Activated naive CD8-positive, alpha-beta T cell treated with anti-CD3 and anti-CD28 coated beads, Interleukin-2, amount 50 U/mL, for 24 hours (primary cell): ENCODE measurements at regions not wholly inside any gene's neighbourhood (a gene's known extent, or its start where the extent isn't known, plus 50 kb on each side); places are given as distances from the start of the nearest gene placed in this dataset.

Experiments used
- ATAC-seq: fragments of 150-1000 bp; cut with Tn5 transposase; one replicate; pipeline ENCODE4 v1.10.0; 2021
- DNase-seq: peaks from one replicate; pipeline ENCODE4 v3.0.0; 2021
- H3K27ac Mint-ChIP-seq: one replicate; pipeline ENCODE4 v1.8.0; 2021; ENCODE audit warnings: mild to moderate bottlenecking, mixed read lengths
- H3K27me3 Mint-ChIP-seq: one replicate; pipeline ENCODE4 v1.8.0; 2021; ENCODE audit warnings: mixed read lengths
- H3K36me3 Mint-ChIP-seq: one replicate; pipeline ENCODE4 v1.8.0; 2021; ENCODE audit warnings: low read depth, mixed read lengths
- H3K4me1 Mint-ChIP-seq: one replicate; pipeline ENCODE4 v1.8.0; 2021; ENCODE audit warnings: mixed read lengths
- H3K4me3 Mint-ChIP-seq: one replicate; pipeline ENCODE4 v1.8.0; 2021; ENCODE audit warnings: mild to moderate bottlenecking, moderate library complexity, mixed read lengths
- H3K9me3 Mint-ChIP-seq: one replicate; pipeline ENCODE4 v1.8.0; 2021; ENCODE audit warnings: mixed read lengths

DNA sequence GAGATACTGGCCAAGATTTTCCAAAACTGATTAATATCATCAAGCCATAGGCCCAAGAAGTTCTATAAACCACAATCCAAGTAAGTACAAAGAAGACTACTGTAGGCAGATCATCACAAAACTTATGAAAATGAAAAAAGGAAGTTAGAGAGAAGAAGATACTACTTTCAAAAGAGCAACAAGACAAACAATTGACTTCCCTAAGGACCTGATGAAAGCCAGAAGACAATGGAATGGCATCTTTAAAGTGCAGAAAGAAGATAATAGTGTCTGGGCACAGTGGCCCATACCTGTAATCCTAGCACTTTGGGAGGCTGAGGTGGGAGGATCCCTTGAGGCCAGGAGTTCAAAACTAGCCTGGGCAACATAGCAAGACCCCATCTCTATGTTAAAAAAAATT lies 243.1 kb downstream of the PRDM2 start:
- no peak overlapping the region for H3K4me3 Mint-ChIP-seq
- no peaks in the 10 kb centered on the region for H3K4me1 Mint-ChIP-seq
- peaks cover 14% of the 10 kb centered on the region for H3K27me3 Mint-ChIP-seq
- DNase-seq (no peak), ATAC-seq (no peak)
- no peaks in the 10 kb centered on the region for H3K36me3 Mint-ChIP-seq
- H3K9me3 Mint-ChIP-seq, result peaks cover 14% of the 10 kb centered on the region
- no peak overlapping the region for H3K27ac Mint-ChIP-seq

DNA sequence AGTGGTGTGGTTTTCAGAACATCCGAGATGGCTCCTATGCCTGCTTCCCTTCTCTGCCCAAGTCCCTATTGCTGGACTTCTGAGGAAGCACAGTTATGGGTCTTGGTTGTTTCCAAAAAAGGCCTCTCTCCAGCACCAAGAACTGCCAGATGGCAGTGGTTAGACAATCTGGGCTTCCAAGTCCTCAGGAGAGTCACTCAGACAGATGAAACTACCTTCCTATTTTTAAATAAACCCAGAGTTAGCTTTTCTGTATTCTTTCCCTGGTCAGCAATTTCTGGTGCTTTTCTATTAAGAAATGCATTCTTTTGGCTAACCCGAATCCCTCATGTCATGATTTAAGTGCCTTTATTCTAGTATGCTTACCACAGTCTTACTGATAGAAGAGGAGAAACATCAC lies 245.9 kb downstream of the PRDM2 start:
- Mint-ChIP-seq H3K27me3 (peaks cover 13% of the 10 kb centered on the region), H3K4me3 (no peak overlapping the region), H3K4me1 (no peaks in the 10 kb centered on the region), H3K36me3 (no peaks in the 10 kb centered on the region), H3K27ac (no peak overlapping the region), H3K9me3 (peaks cover 14% of the 10 kb centered on the region)
- DNase-seq (no peak), ATAC-seq (no peak)

DNA sequence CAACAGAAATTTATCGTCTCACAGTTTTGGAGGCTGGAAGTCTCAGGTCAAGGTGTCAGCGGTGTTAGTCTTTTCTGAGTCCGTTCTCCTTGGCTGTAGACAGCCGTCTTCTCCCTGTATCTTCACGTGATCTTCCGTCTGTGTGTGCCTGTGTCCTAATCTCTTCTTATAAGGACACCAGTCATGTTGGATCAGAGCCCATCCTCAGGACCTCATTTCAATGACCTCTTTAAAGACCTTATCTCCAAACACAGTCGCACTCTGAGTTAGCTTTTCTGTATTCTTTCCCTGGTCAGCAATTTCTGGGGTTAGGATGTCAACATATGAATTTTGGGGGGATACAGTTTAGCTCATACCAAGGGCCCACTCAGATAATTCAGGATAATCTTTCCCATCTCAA lies 247.7 kb downstream of the PRDM2 start:
- H3K27me3 Mint-ChIP-seq, result peaks cover 13% of the 10 kb centered on the region
- no peak overlapping the region for H3K27ac Mint-ChIP-seq
- DNase-seq (no peak), ATAC-seq (no peak)
- H3K4me3 Mint-ChIP-seq, result no peak overlapping the region
- peaks cover 5% of the 10 kb centered on the region for H3K9me3 Mint-ChIP-seq
- no peaks in the 10 kb centered on the region for H3K4me1 Mint-ChIP-seq
- H3K36me3 Mint-ChIP-seq, result no peaks in the 10 kb centered on the region

DNA sequence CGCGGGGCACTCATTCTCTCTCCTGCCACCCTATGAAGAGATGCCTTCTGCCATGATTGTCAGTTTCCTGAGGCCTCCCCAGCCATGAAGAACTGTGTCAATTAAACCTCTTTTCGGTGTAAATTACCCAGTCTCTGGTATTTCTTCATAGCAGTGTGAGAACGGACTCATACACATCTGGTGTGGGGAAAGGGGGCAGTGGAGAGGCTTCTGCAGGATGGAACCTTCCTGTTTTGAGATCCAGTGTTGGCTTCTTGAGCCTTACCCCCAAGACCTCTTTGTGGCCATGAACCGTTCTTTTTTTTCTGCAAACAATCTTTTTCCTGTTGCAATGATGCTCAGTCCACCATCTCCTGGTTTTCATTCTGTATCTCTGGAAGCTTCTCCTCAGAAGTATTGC lies 248.4 kb downstream of the PRDM2 start:
- H3K4me1 Mint-ChIP-seq, result no peaks in the 10 kb centered on the region
- peaks cover 10% of the 10 kb centered on the region for H3K27me3 Mint-ChIP-seq
- no peak overlapping the region for H3K27ac Mint-ChIP-seq
- DNase-seq (no peak), ATAC-seq (no peak)
- no peaks in the 10 kb centered on the region for H3K9me3 Mint-ChIP-seq
- no peak overlapping the region for H3K4me3 Mint-ChIP-seq
- H3K36me3 Mint-ChIP-seq, result no peaks in the 10 kb centered on the region

DNA sequence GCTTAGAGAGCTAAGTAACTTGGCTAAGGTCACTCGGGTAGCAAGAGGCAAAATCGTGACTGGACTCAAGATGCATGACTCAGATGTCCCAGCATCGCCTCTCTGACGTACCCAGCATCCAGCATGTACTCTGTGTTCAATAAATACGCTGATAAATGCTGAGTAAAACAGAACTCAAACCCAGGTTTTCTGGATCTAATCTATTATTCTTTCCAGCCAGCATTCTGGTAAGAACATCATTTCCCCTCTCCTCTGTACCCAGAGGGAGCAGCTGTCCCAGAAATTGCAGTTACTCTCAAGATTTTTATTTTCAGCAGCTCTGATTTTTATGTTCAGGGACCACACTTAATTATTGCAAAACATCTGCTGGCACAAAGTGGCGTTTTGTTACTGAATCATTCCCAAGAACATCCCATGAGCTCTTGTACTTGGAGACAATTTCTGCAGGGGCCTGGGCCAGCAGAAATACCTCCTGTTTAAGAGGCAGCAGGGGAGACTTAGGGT lies 249.0 kb downstream of the PRDM2 start:
- Mint-ChIP-seq H3K4me3 (no peak overlapping the region), H3K36me3 (no peaks in the 10 kb centered on the region), H3K4me1 (no peaks in the 10 kb centered on the region), H3K9me3 (no peaks in the 10 kb centered on the region), H3K27ac (no peak overlapping the region), H3K27me3 (peaks cover 10% of the 10 kb centered on the region)
- no peak for DNase-seq
- ATAC-seq, result no peak

DNA sequence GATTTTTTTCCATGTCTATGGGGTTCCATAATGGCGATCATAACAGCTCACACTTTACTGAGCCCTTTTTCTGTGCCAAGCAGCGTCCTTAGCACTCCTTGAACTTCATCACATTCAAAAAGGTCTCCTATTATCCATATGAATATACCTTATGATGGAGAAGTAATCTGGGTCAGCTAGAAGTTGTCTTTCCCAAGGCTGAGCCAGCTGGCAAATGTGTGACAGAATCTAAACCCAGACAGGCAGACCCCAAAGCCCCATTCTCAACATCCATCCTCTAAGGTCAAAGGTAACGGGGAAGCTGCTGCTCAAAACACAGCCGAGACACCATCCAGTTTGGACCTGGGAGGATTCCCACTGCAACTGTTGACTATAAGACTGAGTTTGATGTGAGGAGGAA lies 249.6 kb downstream of the PRDM2 start:
- Mint-ChIP-seq H3K27ac (no peak overlapping the region), H3K4me3 (no peak overlapping the region), H3K36me3 (no peaks in the 10 kb centered on the region), H3K9me3 (no peaks in the 10 kb centered on the region), H3K4me1 (no peaks in the 10 kb centered on the region), H3K27me3 (peaks cover 10% of the 10 kb centered on the region)
- ATAC-seq (no peak), DNase-seq (no peak)

DNA sequence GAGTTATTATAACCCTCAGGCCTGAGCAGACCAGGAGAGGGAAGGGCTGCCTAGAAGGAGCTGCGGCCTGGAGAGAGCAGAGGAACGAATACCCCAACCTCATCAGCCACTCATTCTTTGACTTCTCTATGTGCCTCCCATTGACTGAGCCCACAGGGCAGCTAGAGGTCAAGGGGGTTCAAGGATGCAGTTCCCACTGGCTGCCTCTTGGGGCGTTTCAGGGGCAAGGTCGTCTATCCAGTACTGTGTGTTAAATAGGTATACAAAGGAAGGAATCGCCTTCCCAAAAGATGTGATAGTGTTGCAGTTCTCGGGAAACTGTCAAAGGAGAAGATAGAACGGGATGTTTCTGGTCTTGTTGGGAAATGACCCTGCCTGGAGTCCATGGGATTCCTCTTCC lies 250.6 kb downstream of the PRDM2 start:
- DNase-seq (no peak), ATAC-seq (no peak)
- no peaks in the 10 kb centered on the region for H3K9me3 Mint-ChIP-seq
- peaks cover 10% of the 10 kb centered on the region for H3K27me3 Mint-ChIP-seq
- H3K27ac Mint-ChIP-seq, result no peak overlapping the region
- no peak overlapping the region for H3K4me3 Mint-ChIP-seq
- H3K36me3 Mint-ChIP-seq, result no peaks in the 10 kb centered on the region
- H3K4me1 Mint-ChIP-seq, result no peaks in the 10 kb centered on the region

DNA sequence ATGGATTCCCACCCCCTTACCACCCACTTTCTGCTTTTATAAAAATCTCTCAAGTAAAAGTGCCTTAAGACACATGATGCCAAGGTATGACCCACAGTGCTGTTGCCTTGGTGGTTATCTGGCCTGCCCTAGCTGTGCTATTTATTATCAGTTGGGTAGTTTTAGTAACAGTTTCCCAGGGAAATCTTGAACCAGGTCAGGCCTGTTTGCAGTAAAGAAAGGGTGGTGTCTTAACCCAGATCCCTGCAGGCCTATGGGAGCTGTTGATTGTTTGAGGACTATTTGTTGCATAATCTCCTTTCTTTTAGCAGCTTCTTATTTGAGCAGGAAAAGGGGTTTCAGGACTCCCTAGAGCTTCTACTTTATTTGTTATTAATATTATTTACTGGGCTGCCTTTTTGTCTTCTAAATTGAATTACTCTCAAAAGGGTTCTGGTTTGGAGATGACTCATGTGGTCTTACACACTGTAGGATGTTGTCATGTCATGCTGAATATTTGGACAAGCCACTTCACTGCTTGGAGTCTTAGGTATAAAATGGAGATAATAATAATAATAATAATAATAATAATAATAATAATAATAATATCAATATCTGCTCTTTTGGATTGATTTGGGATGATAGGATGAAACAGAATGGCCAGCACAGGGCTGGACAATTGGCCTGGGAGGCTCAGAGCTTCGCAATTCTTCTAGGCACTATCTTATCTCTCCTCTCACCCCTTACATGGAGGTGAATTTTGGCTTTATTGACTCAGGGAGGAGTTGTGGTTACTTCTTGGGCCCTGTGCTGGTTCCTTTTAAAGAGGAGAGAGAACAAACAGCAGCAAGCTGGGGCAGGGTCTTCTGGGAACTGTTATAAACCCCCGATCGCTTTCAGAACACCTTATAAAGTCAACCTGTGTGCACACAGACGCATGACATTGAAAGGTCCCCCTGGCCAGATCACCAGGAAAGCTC lies 252.1 kb downstream of the PRDM2 start:
- Mint-ChIP-seq H3K36me3 (no peaks in the 10 kb centered on the region), H3K4me1 (no peaks in the 10 kb centered on the region), H3K9me3 (no peaks in the 10 kb centered on the region), H3K27ac (no peak overlapping the region), H3K4me3 (no peak overlapping the region), H3K27me3 (peaks cover 12% of the 10 kb centered on the region)
- DNase-seq (no peak), ATAC-seq (no peak)

DNA sequence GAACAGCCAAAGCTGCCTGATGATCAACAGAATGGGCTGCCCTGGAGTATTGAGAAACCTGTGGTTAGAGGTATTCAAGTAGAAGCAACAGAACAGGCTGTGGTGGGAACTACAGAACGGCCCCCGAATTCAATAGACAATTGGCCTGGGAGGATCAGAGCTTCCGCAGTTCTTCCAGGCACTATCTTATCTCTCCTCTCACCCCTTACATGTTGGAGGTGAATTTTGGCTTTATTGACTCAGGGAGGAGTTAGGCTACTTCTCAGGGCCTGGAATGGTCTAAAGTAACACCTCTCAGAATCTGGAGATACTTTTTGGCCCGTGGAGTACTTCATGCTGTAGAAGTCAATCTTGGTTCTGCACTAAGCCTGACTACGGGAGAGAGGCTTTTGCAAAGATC lies 253.0 kb downstream of the PRDM2 start:
- H3K27me3 Mint-ChIP-seq, result peaks cover 18% of the 10 kb centered on the region
- DNase-seq (no peak), ATAC-seq (no peak)
- H3K27ac Mint-ChIP-seq, result no peak overlapping the region
- no peaks in the 10 kb centered on the region for H3K4me1 Mint-ChIP-seq
- no peaks in the 10 kb centered on the region for H3K9me3 Mint-ChIP-seq
- H3K4me3 Mint-ChIP-seq, result no peak overlapping the region
- no peaks in the 10 kb centered on the region for H3K36me3 Mint-ChIP-seq

DNA sequence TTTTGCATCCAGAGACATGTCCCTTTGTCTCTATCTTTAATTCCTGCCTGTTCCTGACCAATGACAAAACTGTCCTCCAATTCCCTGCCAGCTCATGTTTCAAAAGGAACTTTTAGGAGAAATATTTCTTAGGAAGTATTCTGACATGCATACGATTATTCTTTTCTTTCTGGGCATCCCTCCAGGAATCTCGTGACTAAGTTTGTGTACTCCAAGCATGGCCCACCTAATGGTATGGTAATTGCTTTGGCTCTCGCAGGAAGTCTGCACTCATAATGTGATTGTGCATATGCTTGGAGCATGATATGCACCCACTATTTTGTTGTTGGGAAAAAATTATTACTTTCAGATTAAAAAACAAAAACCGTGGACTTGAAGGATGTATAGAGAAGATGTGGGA lies 256.4 kb downstream of the PRDM2 start:
- DNase-seq (no peak), ATAC-seq (no peak)
- H3K27ac Mint-ChIP-seq, result no peak overlapping the region
- no peaks in the 10 kb centered on the region for H3K36me3 Mint-ChIP-seq
- H3K4me3 Mint-ChIP-seq, result no peak overlapping the region
- no peaks in the 10 kb centered on the region for H3K4me1 Mint-ChIP-seq
- no peaks in the 10 kb centered on the region for H3K9me3 Mint-ChIP-seq
- peaks cover 23% of the 10 kb centered on the region for H3K27me3 Mint-ChIP-seq

DNA sequence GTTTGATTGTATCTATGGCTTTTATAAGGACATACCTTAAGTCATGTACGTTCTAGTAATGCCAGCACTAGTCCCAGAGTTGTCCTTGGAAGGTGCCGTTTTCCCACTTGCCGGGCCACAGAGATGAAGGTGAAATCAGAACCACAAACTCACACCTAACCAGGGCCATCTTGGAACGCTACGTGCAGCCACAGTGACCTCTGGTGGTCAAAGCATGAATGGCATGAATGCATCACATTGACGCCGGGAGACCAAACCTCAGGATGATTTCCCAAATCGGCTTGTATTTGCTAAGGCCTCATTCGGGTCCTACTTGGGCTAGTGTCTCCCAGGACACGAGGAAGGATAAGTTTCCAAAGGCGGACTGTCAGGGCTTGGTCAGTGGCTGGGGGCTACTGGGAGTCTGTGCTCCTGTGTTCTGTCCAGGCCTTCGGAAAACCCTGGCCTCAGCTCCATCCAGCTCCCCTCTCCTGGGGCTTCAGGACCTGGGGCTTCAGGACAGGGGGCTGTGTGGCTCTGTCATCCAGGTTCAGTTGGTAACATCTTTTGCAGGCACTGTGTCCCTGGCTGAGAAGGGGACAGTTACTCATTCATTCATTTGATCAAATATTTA lies 260.5 kb downstream of the PRDM2 start:
- ATAC-seq, result peak; percentile 28
- Mint-ChIP-seq H3K27me3 (peaks cover 42% of the 10 kb centered on the region), H3K9me3 (no peaks in the 10 kb centered on the region)

DNA sequence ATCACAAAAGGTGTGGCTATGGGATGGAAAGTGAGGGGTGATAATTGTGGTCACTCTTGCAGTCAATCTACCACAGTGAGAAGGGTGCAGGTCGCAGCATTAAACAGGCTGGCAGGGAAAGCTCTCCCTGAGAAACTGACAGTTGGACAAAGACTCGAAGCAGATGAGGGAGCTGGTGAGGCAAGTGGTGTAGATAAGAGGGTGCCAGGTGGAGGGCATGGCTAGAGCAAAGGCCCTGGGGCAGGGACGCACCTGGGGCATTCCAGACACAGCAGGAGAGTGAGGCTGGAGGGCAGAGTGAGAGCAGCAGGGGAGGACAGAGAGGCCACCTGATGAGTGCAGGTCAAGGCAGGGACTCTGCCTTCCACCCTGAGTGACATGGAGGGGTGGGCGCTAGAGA lies 264.8 kb downstream of the PRDM2 start:
- no peak for ATAC-seq
- DNase-seq, result no peak
- Mint-ChIP-seq H3K36me3 (no peaks in the 10 kb centered on the region), H3K27ac (no peak overlapping the region), H3K27me3 (peaks cover 36% of the 10 kb centered on the region), H3K4me3 (no peak overlapping the region), H3K4me1 (no peaks in the 10 kb centered on the region), H3K9me3 (no peaks in the 10 kb centered on the region)

More for the DNA sequence above, 260.5 kb downstream of the PRDM2 start:
- Mint-ChIP-seq H3K4me1 (no peaks in the 10 kb centered on the region), H3K36me3 (no peaks in the 10 kb centered on the region), H3K4me3 (no peak overlapping the region), H3K27ac (no peak overlapping the region)
- peak; percentile 73 for DNase-seq

DNA sequence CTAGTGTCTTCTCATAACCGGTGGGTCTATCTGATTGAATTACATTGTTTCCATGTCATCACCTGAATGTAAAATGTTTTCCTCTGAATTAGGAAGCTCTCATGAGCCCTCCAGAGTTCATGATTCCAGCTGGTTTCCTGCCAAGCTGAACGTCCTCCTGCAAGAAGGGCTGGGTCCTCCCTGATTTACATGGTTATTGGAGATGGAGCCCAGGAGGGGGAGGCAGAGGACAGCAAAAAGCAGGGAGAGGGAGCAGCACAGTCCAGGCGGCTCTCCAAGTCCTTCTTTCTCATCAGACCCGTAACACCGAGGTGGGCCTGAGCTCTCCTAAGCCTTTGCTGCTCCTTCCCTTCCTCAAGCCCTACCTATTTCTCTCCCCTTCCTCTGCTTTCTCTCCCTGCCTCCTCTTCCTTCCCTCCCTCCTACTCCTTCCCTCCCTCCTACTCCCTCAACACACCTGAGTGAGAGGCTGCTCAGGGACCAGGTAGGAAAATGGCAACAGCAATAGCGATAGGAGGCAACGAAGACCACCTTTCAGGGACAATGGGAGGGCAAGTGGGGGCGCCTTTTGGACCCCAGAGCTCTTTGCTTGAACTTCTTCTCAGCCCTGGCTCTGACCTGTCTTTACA lies 265.9 kb downstream of the PRDM2 start:
- Mint-ChIP-seq H3K4me3 (no peak overlapping the region), H3K27ac (no peak overlapping the region), H3K4me1 (no peaks in the 10 kb centered on the region), H3K9me3 (peaks cover 8% of the 10 kb centered on the region), H3K27me3 (peaks cover 33% of the 10 kb centered on the region), H3K36me3 (no peaks in the 10 kb centered on the region)
- DNase-seq (no peak), ATAC-seq (no peak)

DNA sequence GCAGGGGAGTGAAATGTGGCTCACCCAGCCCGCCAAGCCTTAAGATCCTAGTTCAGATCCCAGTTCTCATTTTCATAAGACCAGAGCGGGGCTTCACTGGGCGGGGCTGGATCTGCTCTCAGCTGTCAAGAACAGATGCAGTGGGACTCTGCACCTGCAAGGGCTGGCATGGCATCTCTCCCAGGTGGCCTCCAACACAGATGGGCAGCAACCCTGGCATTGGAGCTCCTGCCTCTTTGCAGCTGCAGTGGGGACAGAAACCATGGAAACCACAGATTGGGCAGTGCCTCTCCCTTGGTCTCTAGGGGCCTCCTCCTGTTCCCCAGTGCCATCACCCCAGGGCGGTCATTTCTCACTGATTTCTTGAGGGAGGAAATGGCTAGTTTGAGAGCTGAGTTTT lies 267.7 kb downstream of the PRDM2 start:
- H3K36me3 Mint-ChIP-seq, result peaks cover 1% of the 10 kb centered on the region
- peaks cover 18% of the 10 kb centered on the region for H3K9me3 Mint-ChIP-seq
- H3K4me3 Mint-ChIP-seq, result no peak overlapping the region
- peaks cover 25% of the 10 kb centered on the region for H3K27me3 Mint-ChIP-seq
- no peak overlapping the region for H3K27ac Mint-ChIP-seq
- no peak for DNase-seq
- no peak for ATAC-seq
- H3K4me1 Mint-ChIP-seq, result no peaks in the 10 kb centered on the region

DNA sequence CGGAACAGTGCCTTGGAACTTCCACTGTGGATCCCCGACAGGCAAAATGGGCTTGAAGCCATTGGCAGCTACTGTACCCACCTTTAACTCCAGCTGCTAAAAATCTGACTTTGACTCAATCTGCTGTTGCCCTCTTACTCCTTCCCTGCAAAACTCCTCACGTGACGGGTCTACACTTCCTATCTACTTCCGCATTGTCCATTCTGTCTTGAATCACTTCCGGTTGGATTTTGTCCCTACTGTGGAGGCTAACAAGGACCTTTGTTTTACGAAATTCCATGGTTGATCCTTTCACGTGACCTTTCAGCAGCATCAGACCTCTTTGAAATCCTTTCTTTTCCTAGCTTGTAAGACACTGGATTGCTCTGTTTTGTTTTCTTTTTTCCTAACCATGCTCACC lies 268.4 kb downstream of the PRDM2 start:
- no peak for ATAC-seq
- peaks cover 18% of the 10 kb centered on the region for H3K9me3 Mint-ChIP-seq
- no peak overlapping the region for H3K4me3 Mint-ChIP-seq
- peaks cover 1% of the 10 kb centered on the region for H3K36me3 Mint-ChIP-seq
- peaks cover 21% of the 10 kb centered on the region for H3K27me3 Mint-ChIP-seq
- no peak overlapping the region for H3K27ac Mint-ChIP-seq
- H3K4me1 Mint-ChIP-seq, result no peaks in the 10 kb centered on the region
- no peak for DNase-seq
